ENCODE measurements at regions not wholly inside any gene's neighbourhood (a gene's known extent, or its start where the extent isn't known, plus 50 kb on each side); places are given as distances from the start of the nearest gene placed in this dataset.

GRCh38 chr6:133606852-133607251, 282.1 kb upstream of the TCF21 start:
- no peak overlapping the region for H3K23ac ChIP-seq (ENCODE audit: insufficient read length)
- POLR2A ChIA-PET (ENCODE audit: partially characterized antibody) = no interaction called here

More at GRCh38 chr6:133606852-133607251, 282.1 kb upstream of the TCF21 start:
- H3K18ac ChIP-seq (ENCODE audit: extremely low read depth, low read length) = no peak overlapping the region
- H4K20me1 ChIP-seq (replicated peaks in 1 of 2; ENCODE audit: control insufficient read depth in 1 of 2, insufficient read depth in 2 of 2, low read length in 2 of 2) = no peaks in the 10 kb centered on the region
- H3K9ac ChIP-seq (replicated peaks in 1 of 4; ENCODE audit: extremely low read depth in 1 of 4, low read depth in 3 of 4, low read length in 3 of 4) = no peak overlapping the region
- no peak overlapping the region for H2AK5ac ChIP-seq (ENCODE audit: low read depth, low read length)
- H2BK20ac ChIP-seq (ENCODE audit: low read length) = no peak overlapping the region
- H3K14ac ChIP-seq (ENCODE audit: insufficient read length) = no peak overlapping the region
- 88% methylated on average over 3 of the region's 3 CpGs; no CpG with 5 or more reads in 1 of the 2 experiments for WGBS, 2 experiments (ENCODE audit: extremely low coverage in 1 of 2, insufficient coverage in 1 of 2, insufficient read length in 1 of 2, insufficient replicate concordance in 2 of 2, low coverage in 1 of 2, low lambda C conversion rate in 2 of 2, missing lambda C conversion rate in 1 of 2)
- H3K4ac ChIP-seq (replicated peaks; ENCODE audit: insufficient read length, low read depth, low read length) = no peak overlapping the region
- no peak overlapping the region for H3K4me3 ChIP-seq (ENCODE audit: extremely low read depth in 1 of 4, insufficient read depth in 2 of 4, low read depth in 3 of 4, low read length in 4 of 4)
- H3K9me3 ChIP-seq (ENCODE audit: insufficient read depth in 2 of 2, low read depth in 1 of 2, low read length in 1 of 2) = no peaks in the 10 kb centered on the region
- H2BK5ac ChIP-seq (ENCODE audit: low read depth, low read length) = no peak overlapping the region
- no peaks in the 10 kb centered on the region for H3K4me1 ChIP-seq (replicated peaks in 1 of 4; ENCODE audit: control insufficient read depth in 3 of 4, insufficient read depth in 4 of 4, low read length in 3 of 4)
- no peak for FAIRE-seq
- H4K91ac ChIP-seq (replicated peaks; ENCODE audit: insufficient read length, low read length) = no peak overlapping the region
- no peaks in the 10 kb centered on the region for H3K23me2 ChIP-seq (ENCODE audit: low read depth, low read length)
- no peak overlapping the region for H3K4me2 ChIP-seq (ENCODE audit: insufficient read depth in 1 of 2, low read depth in 2 of 2, low read length in 2 of 2)
- H3K56ac ChIP-seq (replicated peaks; ENCODE audit: insufficient read length, low read depth, low read length) = no peak overlapping the region
- H4K5ac ChIP-seq (ENCODE audit: insufficient read length, low read depth, low read length) = no peak overlapping the region
- H4K8ac ChIP-seq (ENCODE audit: extremely low read depth, insufficient read depth, low read length) = no peak overlapping the region
- no peaks in the 10 kb centered on the region for H3K27me3 ChIP-seq (replicated peaks in 1 of 4; ENCODE audit: control insufficient read depth in 3 of 4, extremely low read depth in 1 of 4, insufficient read depth in 3 of 4, low read length in 3 of 4)
- no peak for DNase-seq (ENCODE audit: low read depth in 1 of 2, low spot score in 2 of 2)
- TF ChIP-seq RXRA (IDR thresholded peaks at IDR 0.05; ENCODE audit: insufficient read depth, low read depth, low read length) (no peak), CBX5 (IDR thresholded peaks at IDR 0.05; ENCODE audit: low read depth, low read length) (no peak)
- no peak overlapping the region for H2AFZ ChIP-seq (ENCODE audit: low read length)
- no peak overlapping the region for H2BK12ac ChIP-seq (ENCODE audit: low read depth, low read length)
- CTCF ChIA-PET (ENCODE audit: partially characterized antibody) = no interaction called here
- H3K27ac ChIP-seq (ENCODE audit: low read depth, low read length) = no peak overlapping the region
- no peak overlapping the region for H2BK15ac ChIP-seq (ENCODE audit: low read length)
- H2BK120ac ChIP-seq (replicated peaks; ENCODE audit: low read depth, low read length) = no peak overlapping the region
- no peaks in the 10 kb centered on the region for H3K36me3 ChIP-seq (ENCODE audit: control insufficient read depth in 2 of 4, insufficient read depth in 4 of 4, low read length in 3 of 4)
- no peaks in the 10 kb centered on the region for H3K79me2 ChIP-seq (ENCODE audit: control insufficient read depth in 1 of 2, insufficient read depth in 2 of 2, low read length in 2 of 2)
- H3K79me1 ChIP-seq (ENCODE audit: low read depth, low read length) = no peaks in the 10 kb centered on the region

Data from H1 (cell line).